Liver (tissue), 8 donors: ENCODE measurements at regions not wholly inside any gene's neighbourhood (a gene's known extent, or its start where the extent isn't known, plus 50 kb on each side); places are given as distances from the start of the nearest gene placed in this dataset.

ENCODE experiments used
- DNase-seq: peaks from one replicate; pipeline ENCODE4 v3.0.0-alpha.2; 2017; ENCODE audit warnings: low spot score
- H3K27ac ChIP-seq, 2 donors: one replicate each; pipeline ENCODE4 v1.7.0; 2013; ENCODE audit warnings: inconsistent platforms in 2 of 2, low read length in 2 of 2, control low read depth in 1 of 2, low read depth in 1 of 2, mild to moderate bottlenecking in 1 of 2
- H3K27me3 ChIP-seq, 4 donors: one replicate each; pipeline versions ENCODE4 v1.6.1 to v1.7.0; 2013; ENCODE audit warnings: low read length in 3 of 4, inconsistent platforms in 1 of 4, mild to moderate bottlenecking in 1 of 4, moderate library complexity in 1 of 4; ENCODE audit not compliant: control insufficient read depth in 4 of 4, insufficient read depth in 4 of 4
- H3K36me3 ChIP-seq, 4 donors: one replicate each; pipeline versions ENCODE4 v1.6.1 to v1.7.0; 2013; ENCODE audit warnings: low read length in 3 of 4, mild to moderate bottlenecking in 3 of 4, low read depth in 1 of 4, moderate library complexity in 1 of 4; ENCODE audit not compliant: control insufficient read depth in 4 of 4, insufficient read depth in 3 of 4
- H3K4me1 ChIP-seq, 4 donors: one replicate each; pipeline versions ENCODE4 v1.6.1 to v1.7.0; 2013; ENCODE audit warnings: low read length in 3 of 4, mild to moderate bottlenecking in 3 of 4, moderate library complexity in 1 of 4; ENCODE audit not compliant: control insufficient read depth in 4 of 4, insufficient read depth in 4 of 4
- H3K4me3 ChIP-seq, 3 donors: one replicate each; pipeline versions ENCODE4 v1.6.1 to v1.7.0; 2013; ENCODE audit warnings: low read length in 3 of 3, control low read depth in 1 of 3, low read depth in 1 of 3, mild to moderate bottlenecking in 1 of 3
- H3K9ac ChIP-seq, 2 donors: one replicate each; pipeline ENCODE4 v1.7.0; 2013; ENCODE audit warnings: low read length in 2 of 2, mild to moderate bottlenecking in 2 of 2, moderate library complexity in 2 of 2, control low read depth in 1 of 2, low read depth in 1 of 2
- H3K9me3 ChIP-seq, 4 donors: one replicate each; pipeline versions ENCODE4 v1.6.1 to v1.7.0; 2013; ENCODE audit warnings: low read length in 3 of 4; ENCODE audit not compliant: control insufficient read depth in 4 of 4
- EGR1 ChIP-seq, 2 donors: IDR thresholded peaks; 2 replicates each; pipeline ENCODE4 v1.6.1; 2016 to 2018; ENCODE audit warnings: antibody characterized with exemption in 2 of 2, low read depth in 2 of 2
- FOXA1 ChIP-seq: IDR thresholded peaks from 2 replicates; pipeline ENCODE4 v1.6.1; 2016; ENCODE audit warnings: antibody characterized with exemption
- FOXA2 ChIP-seq: IDR thresholded peaks from 2 replicates; pipeline ENCODE4 v1.6.1; 2016; ENCODE audit warnings: antibody characterized with exemption
- HNF4A ChIP-seq, 2 donors: conservative IDR thresholded peaks; 2 replicates each; pipeline ENCODE4 v1.6.1; 2016; ENCODE audit warnings: antibody characterized with exemption in 2 of 2, mild to moderate bottlenecking in 2 of 2
- HNF4G ChIP-seq: IDR thresholded peaks from 2 replicates; pipeline ENCODE4 v1.6.1; 2016; ENCODE audit warnings: antibody characterized with exemption
- JUND ChIP-seq, 2 donors: IDR thresholded peaks; 2 replicates each; pipeline ENCODE4 v1.6.1; 2016; ENCODE audit warnings: antibody characterized with exemption in 2 of 2
- RAD21 ChIP-seq, 2 donors: IDR thresholded peaks; 2 replicates each; pipeline ENCODE4 v1.6.1; 2016; ENCODE audit warnings: antibody characterized with exemption in 2 of 2, mild to moderate bottlenecking in 2 of 2
- RXRA ChIP-seq, 2 donors: IDR thresholded peaks; 2 replicates each; pipeline ENCODE4 v1.6.1; 2017 to 2018; ENCODE audit warnings: antibody characterized with exemption in 2 of 2, mild to moderate bottlenecking in 1 of 2
- SP1 ChIP-seq: IDR thresholded peaks from 2 replicates; pipeline ENCODE4 v1.6.1; 2018; ENCODE audit warnings: antibody characterized with exemption, mild to moderate bottlenecking
- TAF1 ChIP-seq: conservative IDR thresholded peaks from 2 replicates; pipeline ENCODE4 v1.6.1; 2016; ENCODE audit warnings: antibody characterized with exemption, mild to moderate bottlenecking
- YY1 ChIP-seq: IDR thresholded peaks from 2 replicates; pipeline ENCODE4 v1.6.1; 2016; ENCODE audit warnings: antibody characterized with exemption, mild to moderate bottlenecking
- WGBS: extraction: QIAGEN DNeasy Blood & Tissue Kit; methylation state at CpG from one replicate; pipeline ENCODE4 v1.1.7; 2013; 5-methylcytosine and 5-hydroxymethylcytosine counted together
- TF ChIP-seq, protein P1 (sequence below): IDR thresholded peaks from 2 replicates; pipeline ENCODE4 v1.6.1; 2016; ENCODE audit warnings: antibody characterized with exemption
- TF ChIP-seq, protein P2 (sequence below): IDR thresholded peaks from 2 replicates; pipeline ENCODE4 v1.6.1; 2016; ENCODE audit warnings: antibody characterized with exemption, mild to moderate bottlenecking
- TF ChIP-seq, protein P3 (sequence below): IDR thresholded peaks from 2 replicates; pipeline ENCODE4 v1.6.1; 2016; ENCODE audit warnings: antibody characterized with exemption
- TF ChIP-seq, protein P4 (sequence below): IDR thresholded peaks from 2 replicates; pipeline ENCODE4 v1.6.1; 2016; ENCODE audit warnings: antibody characterized with exemption
- TF ChIP-seq, protein P5 (sequence below): fragments of 150-350 bp; IDR thresholded peaks from 2 replicates; pipeline ENCODE4 v1.5.1; 2017; ENCODE audit warnings: improper control_type of control experiment, low read depth, low read length; ENCODE audit not compliant: missing input control
- donor health status: healthy.
- donor health status: healthy.
- donor health status: healthy.
- donor health status: healthy.
- donor health status: healthy.

DNA sequence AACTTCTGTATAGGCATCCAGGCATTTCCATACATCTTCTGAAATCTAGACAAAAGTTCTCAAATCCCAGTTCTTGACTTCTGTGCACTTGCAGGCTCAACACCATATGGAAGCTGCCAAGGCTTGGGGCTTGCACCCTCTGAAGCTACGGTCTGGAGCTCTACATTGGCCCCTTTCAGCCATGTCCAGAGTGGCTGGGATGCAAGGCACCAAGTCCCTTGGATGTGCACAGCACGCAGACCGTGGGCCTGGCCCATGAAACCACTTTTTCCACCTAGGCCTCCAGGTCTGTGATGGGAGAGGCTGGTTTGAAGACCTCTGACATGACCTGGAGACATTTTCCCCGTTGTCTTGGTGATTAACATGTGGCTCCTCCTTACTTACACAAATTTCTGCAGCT is 1645.1 kb downstream of the REEP3 start (continued):
- TF ChIP-seq, protein P1, sequence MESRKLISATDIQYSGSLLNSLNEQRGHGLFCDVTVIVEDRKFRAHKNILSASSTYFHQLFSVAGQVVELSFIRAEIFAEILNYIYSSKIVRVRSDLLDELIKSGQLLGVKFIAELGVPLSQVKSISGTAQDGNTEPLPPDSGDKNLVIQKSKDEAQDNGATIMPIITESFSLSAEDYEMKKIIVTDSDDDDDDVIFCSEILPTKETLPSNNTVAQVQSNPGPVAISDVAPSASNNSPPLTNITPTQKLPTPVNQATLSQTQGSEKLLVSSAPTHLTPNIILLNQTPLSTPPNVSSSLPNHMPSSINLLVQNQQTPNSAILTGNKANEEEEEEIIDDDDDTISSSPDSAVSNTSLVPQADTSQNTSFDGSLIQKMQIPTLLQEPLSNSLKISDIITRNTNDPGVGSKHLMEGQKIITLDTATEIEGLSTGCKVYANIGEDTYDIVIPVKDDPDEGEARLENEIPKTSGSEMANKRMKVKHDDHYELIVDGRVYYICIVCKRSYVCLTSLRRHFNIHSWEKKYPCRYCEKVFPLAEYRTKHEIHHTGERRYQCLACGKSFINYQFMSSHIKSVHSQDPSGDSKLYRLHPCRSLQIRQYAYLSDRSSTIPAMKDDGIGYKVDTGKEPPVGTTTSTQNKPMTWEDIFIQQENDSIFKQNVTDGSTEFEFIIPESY, result no peak
- TF ChIP-seq FOXA1 (no peak), RXRA (IDR thresholded peaks at IDR 0.05) (no peak), TAF1 (no peak)

DNA sequence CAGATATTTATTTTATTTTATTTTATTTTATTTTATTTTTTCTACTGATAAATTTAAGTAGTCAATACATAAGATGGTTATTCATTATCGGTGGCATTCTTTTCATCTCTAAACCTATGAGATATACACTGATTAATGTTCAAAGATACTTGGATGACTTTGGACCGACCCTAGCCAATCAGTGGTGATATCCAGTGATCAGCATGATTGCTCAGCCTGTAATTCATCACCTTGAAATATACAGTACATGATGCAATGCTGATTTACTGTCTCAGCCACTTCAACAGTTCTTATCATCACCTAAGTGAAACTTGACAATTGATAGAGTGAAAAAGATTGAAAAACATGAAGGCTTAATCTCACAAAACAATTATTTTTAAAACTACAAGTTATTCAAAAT is 1651.0 kb downstream of the REEP3 start:
- Histone ChIP-seq H3K4me1 (no peaks in the 10 kb centered on the region), H3K9ac (no peak overlapping the region), H3K36me3 (no peaks in the 10 kb centered on the region), H3K27me3 (no peaks in the 10 kb centered on the region), H3K9me3 (no peaks in the 10 kb centered on the region), H3K4me3 (no peak overlapping the region), H3K27ac (no peak overlapping the region)
- 66% methylated on average over 2 of the region's 2 CpGs for WGBS
- no peak for DNase-seq
- TF ChIP-seq RAD21 (IDR thresholded peaks at IDR 0.05) (no peak), FOXA2 (no peak), SP1 (no peak)
- TF ChIP-seq, protein P2, sequence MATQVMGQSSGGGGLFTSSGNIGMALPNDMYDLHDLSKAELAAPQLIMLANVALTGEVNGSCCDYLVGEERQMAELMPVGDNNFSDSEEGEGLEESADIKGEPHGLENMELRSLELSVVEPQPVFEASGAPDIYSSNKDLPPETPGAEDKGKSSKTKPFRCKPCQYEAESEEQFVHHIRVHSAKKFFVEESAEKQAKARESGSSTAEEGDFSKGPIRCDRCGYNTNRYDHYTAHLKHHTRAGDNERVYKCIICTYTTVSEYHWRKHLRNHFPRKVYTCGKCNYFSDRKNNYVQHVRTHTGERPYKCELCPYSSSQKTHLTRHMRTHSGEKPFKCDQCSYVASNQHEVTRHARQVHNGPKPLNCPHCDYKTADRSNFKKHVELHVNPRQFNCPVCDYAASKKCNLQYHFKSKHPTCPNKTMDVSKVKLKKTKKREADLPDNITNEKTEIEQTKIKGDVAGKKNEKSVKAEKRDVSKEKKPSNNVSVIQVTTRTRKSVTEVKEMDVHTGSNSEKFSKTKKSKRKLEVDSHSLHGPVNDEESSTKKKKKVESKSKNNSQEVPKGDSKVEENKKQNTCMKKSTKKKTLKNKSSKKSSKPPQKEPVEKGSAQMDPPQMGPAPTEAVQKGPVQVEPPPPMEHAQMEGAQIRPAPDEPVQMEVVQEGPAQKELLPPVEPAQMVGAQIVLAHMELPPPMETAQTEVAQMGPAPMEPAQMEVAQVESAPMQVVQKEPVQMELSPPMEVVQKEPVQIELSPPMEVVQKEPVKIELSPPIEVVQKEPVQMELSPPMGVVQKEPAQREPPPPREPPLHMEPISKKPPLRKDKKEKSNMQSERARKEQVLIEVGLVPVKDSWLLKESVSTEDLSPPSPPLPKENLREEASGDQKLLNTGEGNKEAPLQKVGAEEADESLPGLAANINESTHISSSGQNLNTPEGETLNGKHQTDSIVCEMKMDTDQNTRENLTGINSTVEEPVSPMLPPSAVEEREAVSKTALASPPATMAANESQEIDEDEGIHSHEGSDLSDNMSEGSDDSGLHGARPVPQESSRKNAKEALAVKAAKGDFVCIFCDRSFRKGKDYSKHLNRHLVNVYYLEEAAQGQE, result no peak

DNA sequence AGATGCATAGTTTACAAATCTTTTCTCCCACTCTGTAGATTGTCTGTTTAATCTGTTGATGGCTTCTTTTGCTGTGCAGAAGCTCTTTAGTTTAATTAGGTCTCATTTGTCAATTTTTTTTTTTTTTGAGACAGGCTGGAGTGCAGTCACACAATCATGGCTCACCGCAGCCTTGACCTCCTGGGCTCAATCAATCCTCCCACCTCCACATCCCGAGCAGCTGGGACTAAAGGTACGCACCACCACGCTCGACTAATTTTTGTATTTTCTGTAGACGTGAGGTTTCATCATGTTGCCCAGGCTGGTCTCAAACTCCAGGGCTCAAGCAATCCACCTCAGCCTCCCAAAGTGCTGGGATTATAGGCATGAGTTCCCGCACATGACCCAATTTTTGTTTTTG is 1655.8 kb downstream of the REEP3 start:
- no peaks in the 10 kb centered on the region for H3K36me3 ChIP-seq
- no peak overlapping the region for H3K27ac ChIP-seq
- H3K4me1 ChIP-seq, result no peaks in the 10 kb centered on the region
- TF ChIP-seq, protein P3, sequence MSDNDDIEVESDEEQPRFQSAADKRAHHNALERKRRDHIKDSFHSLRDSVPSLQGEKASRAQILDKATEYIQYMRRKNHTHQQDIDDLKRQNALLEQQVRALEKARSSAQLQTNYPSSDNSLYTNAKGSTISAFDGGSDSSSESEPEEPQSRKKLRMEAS, result no peak
- TF ChIP-seq, protein P1, result no peak
- TF ChIP-seq RAD21 (IDR thresholded peaks at IDR 0.05) (no peak), YY1 (no peak), HNF4A (conservative IDR thresholded peaks at IDR 0.05) (no peak), SP1 (no peak), JUND (IDR thresholded peaks at IDR 0.05) (no peak), EGR1 (IDR thresholded peaks at IDR 0.05; ENCODE audit: low read depth in 2 of 2) (no peak), FOXA2 (no peak), HNF4G (no peak)
- TF ChIP-seq, protein P2, result no peak
- TF ChIP-seq, protein P4, sequence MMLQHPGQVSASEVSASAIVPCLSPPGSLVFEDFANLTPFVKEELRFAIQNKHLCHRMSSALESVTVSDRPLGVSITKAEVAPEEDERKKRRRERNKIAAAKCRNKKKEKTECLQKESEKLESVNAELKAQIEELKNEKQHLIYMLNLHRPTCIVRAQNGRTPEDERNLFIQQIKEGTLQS, result no peak
- TF ChIP-seq, protein P5, sequence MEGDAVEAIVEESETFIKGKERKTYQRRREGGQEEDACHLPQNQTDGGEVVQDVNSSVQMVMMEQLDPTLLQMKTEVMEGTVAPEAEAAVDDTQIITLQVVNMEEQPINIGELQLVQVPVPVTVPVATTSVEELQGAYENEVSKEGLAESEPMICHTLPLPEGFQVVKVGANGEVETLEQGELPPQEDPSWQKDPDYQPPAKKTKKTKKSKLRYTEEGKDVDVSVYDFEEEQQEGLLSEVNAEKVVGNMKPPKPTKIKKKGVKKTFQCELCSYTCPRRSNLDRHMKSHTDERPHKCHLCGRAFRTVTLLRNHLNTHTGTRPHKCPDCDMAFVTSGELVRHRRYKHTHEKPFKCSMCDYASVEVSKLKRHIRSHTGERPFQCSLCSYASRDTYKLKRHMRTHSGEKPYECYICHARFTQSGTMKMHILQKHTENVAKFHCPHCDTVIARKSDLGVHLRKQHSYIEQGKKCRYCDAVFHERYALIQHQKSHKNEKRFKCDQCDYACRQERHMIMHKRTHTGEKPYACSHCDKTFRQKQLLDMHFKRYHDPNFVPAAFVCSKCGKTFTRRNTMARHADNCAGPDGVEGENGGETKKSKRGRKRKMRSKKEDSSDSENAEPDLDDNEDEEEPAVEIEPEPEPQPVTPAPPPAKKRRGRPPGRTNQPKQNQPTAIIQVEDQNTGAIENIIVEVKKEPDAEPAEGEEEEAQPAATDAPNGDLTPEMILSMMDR, result no peak
- no peak for DNase-seq
- no peak overlapping the region for H3K4me3 ChIP-seq
- 85% methylated on average over 7 of the region's 7 CpGs for WGBS
- H3K27me3 ChIP-seq, result no peaks in the 10 kb centered on the region
- no peak overlapping the region for H3K9ac ChIP-seq
- H3K9me3 ChIP-seq, result no peaks in the 10 kb centered on the region
